Pulmonary artery endothelial cell (primary cell): ENCODE measurements at regions not wholly inside any gene's neighbourhood (a gene's known extent, or its start where the extent isn't known, plus 50 kb on each side); places are given as distances from the start of the nearest gene placed in this dataset.

ENCODE experiments used
- DNase-seq: peaks from one replicate; pipeline ENCODE4 v3.0.0-alpha.2; 2011; ENCODE audit warnings: low read depth, low spot score

DNA sequence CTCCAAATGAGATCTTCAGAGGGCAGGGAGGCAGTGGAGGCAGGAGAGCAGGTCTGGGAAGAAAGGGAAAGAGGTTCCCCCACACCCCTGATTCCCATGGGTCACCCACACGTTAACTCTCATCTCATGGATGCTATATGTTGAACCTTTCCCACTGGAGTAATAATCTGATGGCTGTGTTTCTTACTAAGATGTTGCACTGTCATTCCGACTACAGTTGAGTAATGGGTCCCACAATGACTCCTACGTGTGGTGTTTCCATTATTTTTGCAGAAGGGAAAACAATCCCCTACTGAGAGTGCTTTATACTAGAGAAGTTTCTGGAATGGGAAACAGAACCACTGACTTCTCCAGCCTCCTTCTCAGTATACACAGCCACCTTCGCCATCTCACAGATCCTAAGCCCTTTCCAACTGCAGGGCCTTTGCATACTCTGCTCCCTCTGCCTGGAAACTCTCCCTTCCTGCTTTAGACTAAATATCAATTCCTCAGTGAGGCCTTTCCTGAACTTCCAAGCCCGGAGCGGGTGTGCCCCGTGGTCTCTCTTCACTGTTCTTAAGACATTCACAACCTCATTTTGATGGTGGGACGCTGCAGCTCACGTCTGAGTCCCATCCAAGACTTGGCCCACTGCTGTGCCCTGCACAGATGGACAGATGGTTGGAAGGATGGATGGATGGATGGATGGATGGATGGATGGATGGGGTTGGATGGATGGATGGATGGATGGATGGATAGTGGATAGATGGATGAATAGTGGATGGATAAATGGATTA, 238.6 kb upstream of the PMEPA1 start:
- DNase-seq = no peak

DNA sequence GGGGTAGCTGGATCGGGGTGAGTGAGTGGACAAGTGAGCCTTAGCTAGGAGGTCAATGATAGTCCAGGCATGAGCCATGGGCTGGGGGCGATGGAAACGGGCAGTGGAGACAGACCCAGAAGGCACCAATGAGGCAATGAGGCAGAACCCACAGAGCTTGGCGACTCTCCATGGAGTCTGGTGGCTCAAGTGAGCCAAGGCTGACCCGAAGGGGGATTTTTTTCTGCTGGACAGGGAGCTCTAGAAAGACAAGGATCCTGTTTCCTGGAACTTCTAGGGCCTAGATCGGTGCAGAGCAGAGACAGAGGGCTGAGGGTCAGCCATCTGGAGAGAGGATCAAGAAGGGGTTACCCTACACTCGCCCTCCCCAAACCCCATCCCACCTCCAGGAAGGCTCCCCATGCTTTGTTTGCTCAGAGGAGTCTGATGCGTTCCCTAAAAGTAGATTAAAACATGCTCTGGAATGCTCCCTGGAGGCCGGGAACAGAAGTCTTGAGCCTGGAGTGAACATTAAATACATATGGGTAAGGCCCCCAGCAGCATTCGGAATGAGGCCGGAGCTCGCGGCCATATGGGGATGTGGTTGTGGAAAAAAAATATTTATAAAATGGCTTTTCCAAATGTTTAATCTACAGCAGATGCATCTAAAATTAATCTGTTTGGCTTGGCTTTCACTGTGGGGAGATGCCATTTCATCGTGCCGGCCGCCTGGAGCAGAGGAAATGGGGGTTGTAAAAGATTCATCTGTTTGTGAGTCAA, 237.8 kb upstream of the PMEPA1 start:
- no peak for DNase-seq

DNA sequence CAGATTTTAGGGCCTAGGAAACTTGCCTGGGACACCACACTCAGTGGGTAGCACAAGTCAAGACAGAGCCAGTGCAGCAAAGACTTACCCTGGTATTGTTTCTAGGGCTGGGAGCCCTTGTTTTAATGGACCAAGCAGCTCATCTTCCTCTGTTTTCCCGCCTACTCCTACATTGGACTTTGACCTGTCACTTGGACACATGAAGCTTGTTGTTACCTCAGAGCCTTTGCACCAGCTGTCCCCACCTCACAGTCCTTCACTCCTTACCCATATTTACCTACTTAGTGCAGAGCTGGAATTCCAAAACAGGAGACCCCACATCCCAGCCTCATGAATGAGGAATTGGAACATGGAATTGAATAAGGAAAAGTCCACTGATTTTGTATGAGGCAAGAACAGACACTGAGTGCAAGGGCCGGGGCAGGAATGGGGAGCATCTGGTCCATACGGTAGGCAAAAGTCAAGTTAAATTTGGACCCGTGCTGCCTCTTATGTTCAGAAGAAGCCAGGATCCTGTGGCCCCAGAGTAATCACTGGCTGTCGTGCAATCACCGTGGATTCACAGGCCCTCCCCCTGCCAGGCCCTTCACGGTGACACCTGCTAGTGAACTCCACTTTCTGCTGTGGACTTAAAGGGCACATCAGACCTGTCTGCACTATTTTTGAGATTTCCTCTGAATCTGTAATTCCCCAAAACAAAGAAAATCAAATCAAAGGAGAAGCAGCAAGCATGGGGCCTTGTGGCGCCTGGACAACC, 236.9 kb upstream of the PMEPA1 start:
- no peak for DNase-seq

DNA sequence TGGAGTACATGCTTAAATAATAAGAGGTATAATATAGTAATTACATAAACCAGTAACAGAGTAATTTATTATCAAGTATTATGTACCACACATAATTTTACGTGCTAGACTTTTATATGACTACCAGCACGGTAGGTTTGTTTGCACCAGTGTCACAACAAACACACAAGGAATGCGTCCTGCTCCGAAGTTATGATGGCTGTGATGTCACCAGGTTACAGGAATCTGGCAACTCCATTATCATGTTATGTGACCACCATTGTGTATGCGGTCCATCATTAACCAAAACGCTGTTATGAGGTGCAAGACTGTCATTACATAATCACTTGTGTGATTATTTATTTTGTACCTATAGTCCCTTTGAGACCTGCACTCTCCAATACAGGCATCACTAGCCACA, 235.2 kb upstream of the PMEPA1 start:
- no peak for DNase-seq

DNA sequence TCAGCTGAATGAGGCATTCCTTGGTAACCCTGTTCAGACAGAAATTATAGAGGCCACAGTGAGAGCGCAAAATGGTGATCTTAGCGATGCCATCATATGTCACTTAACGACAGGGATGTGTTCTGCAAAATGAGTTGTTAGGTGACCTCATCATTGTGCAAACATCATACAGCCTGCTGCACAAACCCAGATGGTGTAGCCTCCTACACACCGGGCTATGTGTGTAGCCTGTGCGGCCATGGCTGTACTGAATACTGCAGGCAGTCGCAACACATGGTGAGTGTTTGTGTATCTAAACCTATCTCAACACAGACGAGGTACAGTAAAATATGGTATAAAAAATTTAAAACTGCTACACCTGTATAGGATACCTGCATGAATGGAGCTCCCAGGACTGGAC, 234.1 kb upstream of the PMEPA1 start:
- DNase-seq = no peak

DNA sequence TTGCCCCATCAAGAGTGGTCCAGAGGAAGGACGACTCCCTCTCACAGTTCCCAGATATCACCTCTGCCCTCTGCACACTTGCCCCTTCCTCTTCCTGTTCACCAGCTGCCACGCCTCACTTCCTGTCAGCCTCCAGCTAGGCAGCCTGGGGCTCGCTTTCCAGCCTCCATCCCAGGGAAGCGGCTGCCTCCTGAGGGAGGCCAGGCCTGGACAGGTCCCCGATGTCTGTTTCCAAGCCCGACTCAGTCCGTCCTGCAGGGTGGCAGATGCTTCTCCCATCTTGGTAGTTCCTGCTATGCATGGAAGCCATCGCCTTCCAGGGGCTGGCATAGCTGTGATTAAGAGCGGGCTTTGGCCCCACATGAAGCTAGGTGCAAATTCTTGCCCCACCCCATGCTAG, 233.5 kb upstream of the PMEPA1 start:
- no peak for DNase-seq

DNA sequence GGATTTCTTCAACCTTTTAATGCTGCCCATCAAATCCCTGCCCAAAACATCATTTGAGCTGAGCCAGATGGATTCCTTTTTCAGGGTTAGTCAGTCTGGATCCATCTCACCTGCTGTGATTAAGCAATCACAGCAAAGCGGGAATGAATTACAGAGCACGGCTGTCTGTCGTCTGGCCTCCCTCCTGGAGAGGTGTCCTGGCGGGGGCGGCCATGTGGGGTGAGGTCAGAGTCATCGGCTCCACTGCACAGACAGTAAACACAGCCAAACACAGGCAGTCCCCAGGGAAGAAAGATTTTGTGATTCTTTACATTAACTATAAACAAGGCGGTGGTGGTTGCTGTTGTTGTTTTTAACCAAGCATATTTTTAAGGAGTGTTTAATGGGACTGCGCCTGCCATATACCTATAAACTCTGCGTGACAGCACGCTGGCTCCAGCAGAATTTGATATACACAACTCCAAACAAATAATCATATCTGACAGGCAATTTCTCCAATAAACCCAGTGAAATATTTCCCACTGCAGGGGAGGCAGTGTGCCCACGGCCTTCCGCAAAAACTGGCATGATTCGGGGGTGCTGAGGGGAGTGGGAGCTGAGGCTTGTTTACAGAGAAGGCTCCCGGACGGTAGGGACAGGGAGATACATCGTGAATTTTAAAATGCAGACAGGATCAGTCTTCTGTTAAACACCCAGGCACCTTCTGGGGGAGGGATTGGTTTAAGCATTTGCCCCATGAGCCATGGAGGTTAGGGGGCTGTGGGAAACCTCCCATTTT, 232.0 kb upstream of the PMEPA1 start:
- DNase-seq = no peak

DNA sequence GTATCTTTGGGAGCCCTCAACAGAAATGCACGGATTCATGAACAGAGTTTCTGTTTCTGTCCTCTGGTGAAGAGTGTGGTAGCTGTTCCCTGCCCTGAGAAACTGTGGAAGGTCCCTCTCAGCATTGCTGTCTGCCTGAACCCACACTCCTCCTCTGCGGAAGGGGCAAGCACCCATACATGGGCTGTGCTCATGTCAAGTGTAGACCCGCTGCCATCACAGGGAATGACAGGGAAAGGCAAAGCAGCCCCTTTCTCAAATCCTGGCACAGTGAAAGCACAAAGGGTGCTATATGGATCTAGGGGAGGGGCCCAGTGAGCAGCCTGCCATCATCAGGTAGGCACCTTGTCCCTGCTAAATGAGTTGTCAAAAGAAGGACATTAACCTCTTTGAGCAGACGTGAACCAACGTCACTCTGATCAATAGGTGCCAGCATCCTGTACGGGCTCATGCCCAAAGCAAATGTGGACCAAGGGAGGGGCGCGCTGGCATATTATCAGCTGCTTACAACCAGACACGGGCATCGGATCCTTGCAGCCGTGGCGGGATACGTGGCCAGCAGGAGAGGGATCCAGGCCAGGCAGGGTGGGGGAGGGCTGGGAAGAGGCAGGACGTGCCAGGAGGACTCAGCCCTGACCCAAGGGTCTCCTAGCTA, 231.2 kb upstream of the PMEPA1 start:
- no peak for DNase-seq

DNA sequence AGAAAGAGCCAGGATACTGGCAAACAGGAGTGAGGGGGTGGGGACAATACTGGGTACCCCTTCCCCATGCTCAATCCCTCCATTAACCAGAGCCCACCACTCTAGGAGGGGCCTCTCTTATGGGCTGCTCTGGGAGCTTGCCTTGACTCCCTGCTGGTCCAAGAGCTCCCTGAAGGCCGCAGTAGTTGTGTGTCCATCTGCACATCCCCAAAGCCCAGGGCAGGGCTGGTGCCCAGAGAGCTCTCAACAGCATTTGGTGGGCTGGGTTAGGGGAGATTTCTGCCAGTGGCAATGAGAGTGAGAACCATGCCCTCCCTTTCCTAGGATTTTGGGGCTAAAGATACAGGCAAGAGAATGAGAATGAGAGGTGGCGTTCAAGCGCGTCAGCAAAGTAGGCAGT, 230.6 kb upstream of the PMEPA1 start:
- no peak for DNase-seq

DNA sequence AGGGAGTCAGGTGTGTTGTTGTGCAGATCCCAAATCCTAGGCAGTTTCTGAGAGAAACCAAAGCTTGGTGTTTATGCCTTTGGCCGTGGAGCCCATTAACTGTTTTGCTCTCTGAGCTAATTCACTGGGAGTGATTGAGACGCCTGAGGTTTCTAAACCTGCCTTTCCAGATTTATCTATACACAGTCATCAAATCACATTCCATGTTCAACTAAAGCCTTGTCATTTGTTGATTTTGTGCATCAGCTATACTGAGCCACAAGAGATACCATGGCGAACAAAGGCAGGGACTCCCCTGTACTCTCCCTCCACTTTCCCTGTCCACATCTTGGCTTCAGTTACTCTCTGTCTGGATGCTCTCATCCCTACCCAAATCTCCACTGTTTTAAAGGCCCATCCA, 229.7 kb upstream of the PMEPA1 start:
- DNase-seq = no peak

DNA sequence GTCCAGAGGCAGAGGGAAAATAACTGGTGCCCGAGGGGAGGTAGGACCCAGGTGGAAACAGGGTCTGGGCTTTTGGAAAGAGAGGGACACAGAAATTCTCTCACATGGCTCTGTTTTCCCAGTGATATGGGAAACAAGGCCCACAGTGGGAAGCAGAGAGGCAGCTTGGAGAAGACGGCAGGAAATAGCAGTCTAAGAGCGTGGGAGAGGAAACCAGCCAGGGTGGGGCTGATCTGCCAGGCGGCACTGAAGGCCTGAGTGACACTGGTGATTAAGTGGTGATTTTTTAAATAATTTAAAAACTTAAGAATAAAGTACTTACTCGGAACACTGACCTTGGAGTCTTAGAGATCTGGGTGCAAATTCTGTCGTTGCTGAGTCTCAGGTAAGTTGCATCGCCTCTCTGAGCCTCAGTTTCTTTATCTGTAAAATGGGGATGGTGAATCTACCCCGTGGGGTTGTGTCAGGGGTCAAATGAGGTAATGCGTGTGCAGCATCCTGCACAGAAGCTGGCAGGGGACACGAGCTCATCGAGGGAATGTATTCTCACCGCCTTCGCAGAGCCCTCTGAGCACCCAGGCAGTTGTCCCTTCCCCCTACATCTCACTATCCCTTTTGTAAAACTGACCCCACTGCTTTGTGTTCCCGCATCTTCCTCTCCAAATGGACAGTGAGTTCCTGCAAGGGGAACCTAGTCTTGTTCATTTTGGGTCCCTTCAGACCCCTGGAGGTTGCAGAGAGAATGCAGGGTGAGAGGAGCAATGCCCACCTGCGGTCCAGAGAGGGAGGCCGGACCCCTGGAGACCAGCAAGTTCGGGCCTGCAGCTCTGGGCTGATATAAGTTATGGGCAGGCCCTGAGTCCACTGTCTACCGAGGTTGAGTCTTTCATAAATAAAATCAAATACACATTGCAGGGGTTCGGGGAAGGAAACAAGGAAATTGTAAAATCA, 228.6 kb upstream of the PMEPA1 start:
- no peak for DNase-seq

DNA sequence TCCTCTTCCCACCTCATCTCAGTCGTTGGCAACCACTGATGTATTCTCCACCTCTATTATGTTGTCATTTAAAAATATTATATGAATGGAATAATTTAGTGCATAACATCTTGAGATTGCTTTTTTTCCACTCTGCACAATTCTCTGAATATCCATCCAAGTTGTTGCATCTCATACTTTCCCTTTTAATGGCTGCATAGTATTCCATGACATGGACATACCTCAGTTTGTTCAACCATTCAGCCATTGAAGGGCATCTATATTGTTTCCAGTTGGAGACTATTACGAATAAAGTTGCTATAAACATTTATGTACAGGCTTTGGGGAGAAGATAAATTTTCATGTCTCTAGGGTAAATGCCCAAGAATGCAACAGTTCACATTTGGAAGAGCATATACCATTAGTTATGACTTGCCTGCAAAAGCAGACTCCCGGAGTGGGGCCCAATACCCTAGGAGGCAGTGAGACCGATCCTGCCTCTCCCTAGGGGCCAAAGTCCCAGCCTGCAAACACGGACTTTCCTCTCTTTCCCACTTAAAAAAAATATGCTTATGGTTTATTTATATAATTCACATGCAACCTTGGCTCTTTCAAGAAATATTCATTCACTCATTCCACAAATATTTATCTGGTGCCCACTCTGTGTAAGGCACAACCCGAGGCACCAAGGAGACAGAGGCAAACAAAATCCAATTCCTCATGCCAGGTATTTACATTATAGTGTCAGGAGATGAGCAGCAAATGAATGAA, 227.0 kb upstream of the PMEPA1 start:
- DNase-seq = no peak

DNA sequence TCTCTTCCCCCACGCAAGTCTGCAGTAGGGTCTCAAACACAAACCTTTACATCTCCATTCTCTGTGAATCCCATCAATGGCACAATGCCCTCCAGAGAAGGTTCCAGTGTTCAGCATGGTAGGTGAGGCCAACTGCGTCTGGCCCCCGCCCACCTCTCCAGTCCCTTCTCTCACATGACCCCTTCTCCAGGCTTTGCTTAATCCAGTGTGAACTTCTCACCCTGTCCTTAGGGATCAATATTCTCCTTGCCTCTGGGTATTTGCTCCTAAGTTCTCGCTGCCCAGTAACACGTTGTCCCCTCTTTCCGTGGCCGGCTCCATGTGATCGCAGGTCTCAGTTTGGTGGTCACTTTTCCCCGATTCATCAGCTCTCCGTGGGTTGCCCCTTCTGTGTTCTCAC, 225.1 kb upstream of the PMEPA1 start:
- DNase-seq = no peak

DNA sequence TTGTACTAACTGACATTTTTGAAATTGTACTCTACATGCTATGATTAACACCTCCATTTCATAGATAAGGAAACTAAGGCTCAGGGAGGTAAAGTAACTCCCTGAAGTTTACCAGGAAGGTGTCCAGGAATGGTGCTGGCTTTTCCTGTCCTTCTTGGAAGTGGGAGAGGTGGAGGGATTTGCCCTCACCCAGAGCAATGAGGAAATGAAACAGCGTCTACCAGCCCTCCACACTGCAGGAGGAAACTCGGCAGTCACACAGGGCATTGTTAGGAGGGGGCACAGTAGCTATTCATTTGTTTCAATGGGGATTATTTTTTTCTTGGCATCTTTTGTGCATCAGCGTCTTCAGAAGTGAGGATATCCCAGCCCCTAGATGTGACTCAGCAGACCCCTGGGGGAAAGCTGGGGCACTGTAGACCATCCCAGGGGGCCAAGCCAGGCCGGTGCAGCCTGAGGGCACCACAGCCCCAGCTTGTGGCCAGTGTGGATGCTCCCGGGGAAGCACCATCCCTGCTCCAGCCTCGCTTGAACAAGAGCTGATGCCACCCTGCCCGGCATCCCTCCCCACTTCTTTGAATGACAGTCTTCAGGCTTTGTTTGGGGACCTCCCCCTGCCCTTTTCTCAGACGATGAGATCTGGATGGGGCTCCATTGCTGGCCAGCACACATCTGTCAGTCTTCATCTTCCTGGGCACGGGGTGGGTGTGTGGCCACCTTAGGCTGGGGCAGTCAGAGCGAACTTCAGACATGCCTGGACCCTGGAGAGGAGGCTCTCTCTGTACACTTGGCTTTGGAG, 224.4 kb upstream of the PMEPA1 start:
- no peak for DNase-seq

DNA sequence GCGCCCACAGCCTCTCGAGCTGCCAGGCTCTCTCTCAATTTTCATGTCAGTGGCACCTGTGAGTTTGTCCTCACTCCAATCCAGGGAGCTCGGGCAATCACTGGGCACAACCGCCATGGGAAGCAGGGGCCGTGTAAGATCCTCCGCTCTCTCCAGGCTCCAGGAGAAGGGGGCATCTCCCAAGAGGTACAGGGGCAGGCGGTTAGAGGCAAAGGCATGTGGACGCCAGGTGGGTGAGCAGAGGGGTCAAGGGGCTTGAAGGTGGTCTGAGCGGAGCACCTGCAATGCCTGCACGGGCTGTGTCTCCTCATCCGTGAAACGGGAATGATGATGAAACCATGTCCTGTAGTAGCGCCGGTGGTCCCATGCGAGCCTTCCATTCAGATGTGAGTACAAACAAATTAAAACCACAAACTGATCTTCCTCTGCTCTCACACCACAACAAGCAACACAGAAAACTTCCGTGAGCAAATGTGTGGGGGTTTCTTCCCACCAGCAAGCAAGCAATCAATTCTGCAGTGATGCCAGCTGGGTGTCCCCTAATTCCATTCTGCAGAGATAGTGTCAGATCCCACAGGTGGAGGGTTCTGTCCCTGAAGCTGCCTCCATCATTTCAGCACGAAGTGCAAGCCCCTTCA, 222.5 kb upstream of the PMEPA1 start:
- DNase-seq = no peak

DNA sequence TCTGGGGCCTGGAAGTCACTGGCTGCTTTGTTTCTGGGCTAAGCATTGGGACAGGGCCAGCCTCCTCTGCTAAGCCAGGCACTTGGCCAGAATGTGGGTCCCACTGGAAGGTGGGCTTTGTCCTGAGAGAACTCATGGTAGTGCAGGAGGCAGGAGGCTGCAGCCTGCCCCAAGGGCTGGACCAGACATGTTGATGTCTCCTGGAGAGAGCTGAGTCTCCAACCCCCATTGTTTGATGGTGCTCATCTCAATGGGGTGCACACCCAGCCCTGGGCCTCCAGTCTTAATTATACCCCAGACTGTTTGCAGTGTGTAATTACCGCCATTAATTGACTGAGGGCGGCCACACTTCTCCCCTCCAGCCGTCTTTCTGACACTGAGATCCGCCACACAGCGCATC, 220.5 kb upstream of the PMEPA1 start:
- no peak for DNase-seq

DNA sequence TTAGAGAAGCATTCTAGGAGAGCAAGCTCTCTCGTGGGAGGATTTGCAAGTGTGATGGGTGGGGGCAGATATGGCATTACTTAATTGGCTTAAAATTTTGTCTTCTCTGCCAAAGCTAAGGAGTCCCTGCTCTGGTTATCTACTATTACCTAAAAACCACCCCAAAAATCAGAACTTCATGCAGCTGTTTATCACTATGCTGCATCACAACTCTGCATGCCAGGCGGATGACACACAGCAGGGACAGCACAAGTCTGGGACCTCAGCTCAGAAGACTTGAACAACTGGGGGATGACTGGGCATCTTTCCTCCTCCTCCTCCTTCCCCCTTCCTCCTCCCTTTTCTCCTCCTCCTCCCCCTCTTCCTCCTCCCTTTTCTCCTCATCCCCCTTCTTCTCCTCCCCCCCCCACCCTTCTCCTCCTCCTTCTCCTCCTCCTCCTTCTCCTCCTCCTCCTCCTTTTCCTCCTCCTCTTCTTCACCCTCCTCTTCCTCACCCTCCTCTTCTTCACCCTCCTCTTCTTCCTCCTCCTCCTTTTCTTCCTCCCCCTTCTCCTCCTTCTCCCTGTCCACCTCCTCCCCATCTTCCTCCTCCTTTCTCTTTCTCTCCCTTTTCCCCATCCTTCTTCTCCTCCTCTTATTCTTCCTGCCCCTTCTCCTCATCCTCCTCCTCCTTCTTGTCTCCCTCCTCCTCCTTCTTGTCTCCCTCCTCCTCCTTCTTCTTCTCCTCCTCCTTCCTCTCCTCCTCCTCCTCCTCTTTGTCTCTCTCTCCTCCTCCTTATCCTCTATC, 218.6 kb upstream of the PMEPA1 start:
- DNase-seq = no peak
